Keratinocyte (primary cell): ENCODE measurements at regions not wholly inside any gene's neighbourhood (a gene's known extent, or its start where the extent isn't known, plus 50 kb on each side); places are given as distances from the start of the nearest gene placed in this dataset.

Source experiments
- DNase-seq: peaks from one replicate; pipeline ENCODE4 v3.0.0-alpha.2; 2011; ENCODE audit warnings: low read depth, missing footprints, low spot score
- FAIRE-seq: peaks from 2 replicates; lab custom pipeline; 2011; peaks lifted over from hg19 to GRCh38; lab: Jason Lieb, UNC
- H2AFZ ChIP-seq: 2 replicates; pipeline ENCODE4 v1.6.0; 2012; ENCODE audit warnings: low read length, control low read depth, inconsistent platforms; ENCODE audit not compliant: control insufficient read depth
- H3K27ac ChIP-seq: 2 replicates; pipeline ENCODE4 v1.5.1; 2011; ENCODE audit warnings: low read length; ENCODE audit not compliant: control insufficient read depth, insufficient read depth
- H3K27me3 ChIP-seq: 3 replicates; pipeline ENCODE4 v1.6.0; 2011; ENCODE audit warnings: low read length; ENCODE audit not compliant: control insufficient read depth, insufficient read depth; ENCODE audit errors: extremely low read depth
- H3K36me3 ChIP-seq, 2 experiments: 2 replicates in 1 of 2; 3 replicates in 1 of 2; pipeline ENCODE4 v1.5.1; 2011; ENCODE audit warnings: low read length in 2 of 2, mild to moderate bottlenecking in 1 of 2; ENCODE audit not compliant: control insufficient read depth in 2 of 2, insufficient read depth in 2 of 2; ENCODE audit errors: extremely low read depth in 1 of 2
- H3K4me1 ChIP-seq: 3 replicates; pipeline ENCODE4 v1.5.1; 2011; ENCODE audit warnings: low read length; ENCODE audit not compliant: control insufficient read depth, insufficient read depth; ENCODE audit errors: extremely low read depth
- H3K4me2 ChIP-seq: 3 replicates; pipeline ENCODE4 v1.6.0; 2011; ENCODE audit warnings: low read depth, low read length; ENCODE audit not compliant: control insufficient read depth, insufficient read depth; ENCODE audit errors: extremely low read depth
- H3K4me3 ChIP-seq, 3 experiments: fragments of 200-600 bp in 1 of 3; sonication (generic) in 1 of 3; 2 replicates in 2 of 3; 3 replicates in 1 of 3; pipeline ENCODE4 v1.5.1; 2011 to 2016; ENCODE audit warnings: low read length in 3 of 3, mild to moderate bottlenecking in 3 of 3, control low read depth in 2 of 3, inconsistent platforms in 1 of 3, low read depth in 1 of 3, mixed read lengths in 1 of 3, mixed run types in 1 of 3, moderate library complexity in 1 of 3; ENCODE audit not compliant: control insufficient read depth in 2 of 3, insufficient read depth in 2 of 3; ENCODE audit errors: extremely low read depth in 1 of 3
- H3K79me2 ChIP-seq: 2 replicates; pipeline ENCODE4 v1.6.0; 2012; ENCODE audit warnings: low read length; ENCODE audit not compliant: control insufficient read depth, insufficient read depth
- H3K9ac ChIP-seq: 3 replicates; pipeline ENCODE4 v1.6.0; 2011; ENCODE audit warnings: low read length; ENCODE audit not compliant: control insufficient read depth, insufficient read depth; ENCODE audit errors: extremely low read depth
- H3K9me1 ChIP-seq: 3 replicates; pipeline ENCODE4 v1.6.0; 2011; ENCODE audit warnings: low read length; ENCODE audit not compliant: control insufficient read depth, insufficient read depth; ENCODE audit errors: extremely low read depth
- H3K9me3 ChIP-seq: 2 replicates; pipeline ENCODE4 v1.5.1; 2012; ENCODE audit warnings: low read depth, low read length; ENCODE audit not compliant: control insufficient read depth
- H4K20me1 ChIP-seq: 3 replicates; pipeline ENCODE4 v1.6.0; 2011; ENCODE audit warnings: low read length; ENCODE audit not compliant: control insufficient read depth, insufficient read depth; ENCODE audit errors: extremely low read depth
- EZH2 ChIP-seq: IDR thresholded peaks from one replicate; pipeline ENCODE4 v1.6.1; 2012; ENCODE audit warnings: inconsistent platforms, mild to moderate bottlenecking, low read length, moderate library complexity
- dilution Hi-C: fragments of 300-500 bp; cut with MboI; formaldehyde crosslinking; loops from one replicate; pipeline ENCODE4 v1.7.0; 2020; ENCODE audit warnings: low sequenced_read_pairs; ENCODE audit not compliant: extremely low pct_ligation_motif_present
- TF ChIP-seq, protein P1 (sequence below), 3 experiments: IDR thresholded peaks in 1 of 3; conservative IDR thresholded peaks in 1 of 3; optimal IDR thresholded peaks in 1 of 3; 2 replicates in 2 of 3; 3 replicates in 1 of 3; pipeline versions ENCODE3 to v1.5.1; 2011; ENCODE audit warnings: low read length in 3 of 3, mild to moderate bottlenecking in 3 of 3, moderate library complexity in 2 of 3, control low read depth in 1 of 3, inconsistent platforms in 1 of 3; ENCODE audit not compliant: insufficient read depth in 2 of 3; ENCODE audit errors: extremely low read depth in 1 of 3

DNA sequence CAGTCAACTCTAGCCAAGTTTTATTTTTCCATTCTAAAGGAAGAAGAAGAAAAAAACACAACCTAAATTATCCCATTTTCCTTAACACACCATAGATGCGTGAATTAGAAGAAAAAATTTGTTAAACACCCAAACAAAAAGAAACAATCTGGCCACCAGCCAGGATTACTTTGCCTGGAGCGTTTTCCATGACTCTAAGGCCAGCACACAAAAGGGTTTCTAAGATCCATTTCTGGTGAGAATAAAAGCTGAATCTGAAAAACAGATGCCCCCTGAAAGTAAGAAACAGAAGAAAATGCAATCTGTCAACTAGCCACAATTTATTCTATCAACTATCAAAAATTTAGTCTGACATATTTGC, 267.2 kb upstream of the SULF2 start:
- Histone ChIP-seq H3K27ac (no peak overlapping the region), H4K20me1 (no peaks in the 10 kb centered on the region), H2AFZ (no peak overlapping the region), H3K4me2 (no peak overlapping the region), H3K9me3 (no peaks in the 10 kb centered on the region), H3K79me2 (no peaks in the 10 kb centered on the region), H3K4me1 (peaks cover 10% of the 10 kb centered on the region), H3K4me3 (no peak overlapping the region), H3K36me3 (no peaks in the 10 kb centered on the region), H3K27me3 (peaks cover 8% of the 10 kb centered on the region), H3K9me1 (no peaks in the 10 kb centered on the region), H3K9ac (no peak overlapping the region)
- dilution Hi-C loops = no loop called here
- no peak for DNase-seq
- FAIRE-seq = peak; percentile 44
- no peak for TF ChIP-seq EZH2
- TF ChIP-seq, protein P1, sequence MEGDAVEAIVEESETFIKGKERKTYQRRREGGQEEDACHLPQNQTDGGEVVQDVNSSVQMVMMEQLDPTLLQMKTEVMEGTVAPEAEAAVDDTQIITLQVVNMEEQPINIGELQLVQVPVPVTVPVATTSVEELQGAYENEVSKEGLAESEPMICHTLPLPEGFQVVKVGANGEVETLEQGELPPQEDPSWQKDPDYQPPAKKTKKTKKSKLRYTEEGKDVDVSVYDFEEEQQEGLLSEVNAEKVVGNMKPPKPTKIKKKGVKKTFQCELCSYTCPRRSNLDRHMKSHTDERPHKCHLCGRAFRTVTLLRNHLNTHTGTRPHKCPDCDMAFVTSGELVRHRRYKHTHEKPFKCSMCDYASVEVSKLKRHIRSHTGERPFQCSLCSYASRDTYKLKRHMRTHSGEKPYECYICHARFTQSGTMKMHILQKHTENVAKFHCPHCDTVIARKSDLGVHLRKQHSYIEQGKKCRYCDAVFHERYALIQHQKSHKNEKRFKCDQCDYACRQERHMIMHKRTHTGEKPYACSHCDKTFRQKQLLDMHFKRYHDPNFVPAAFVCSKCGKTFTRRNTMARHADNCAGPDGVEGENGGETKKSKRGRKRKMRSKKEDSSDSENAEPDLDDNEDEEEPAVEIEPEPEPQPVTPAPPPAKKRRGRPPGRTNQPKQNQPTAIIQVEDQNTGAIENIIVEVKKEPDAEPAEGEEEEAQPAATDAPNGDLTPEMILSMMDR (optimal IDR thresholded peaks at IDR 0.05 in 1 of 3, IDR thresholded peaks at IDR 0.05 in 1 of 3, conservative IDR thresholded peaks at IDR 0.05 in 1 of 3; ENCODE audit: extremely low read depth in 1 of 3, insufficient read depth in 2 of 3, low read length in 3 of 3) = no peak

GRCh38 chr20:48051794-48052474, 266.7 kb upstream of the SULF2 start:
- H3K9me3 ChIP-seq = no peaks in the 10 kb centered on the region
- no peak overlapping the region for H3K27ac ChIP-seq
- FAIRE-seq (peak; percentile 84), DNase-seq (no peak)
- H3K36me3 ChIP-seq = no peaks in the 10 kb centered on the region
- H3K4me1 ChIP-seq = peaks cover 10% of the 10 kb centered on the region
- no peak overlapping the region for H3K4me3 ChIP-seq
- H2AFZ ChIP-seq = no peak overlapping the region
- no peak overlapping the region for H3K9ac ChIP-seq
- H3K9me1 ChIP-seq = no peaks in the 10 kb centered on the region
- H3K4me2 ChIP-seq = peak overlapping the region; percentile 33
- dilution Hi-C loops = no loop called here
- H4K20me1 ChIP-seq = no peaks in the 10 kb centered on the region
- H3K27me3 ChIP-seq = peaks cover 8% of the 10 kb centered on the region
- no peaks in the 10 kb centered on the region for H3K79me2 ChIP-seq
- no peak for TF ChIP-seq EZH2
- TF ChIP-seq, protein P1 (optimal IDR thresholded peaks at IDR 0.05 in 1 of 3, IDR thresholded peaks at IDR 0.05 in 1 of 3, conservative IDR thresholded peaks at IDR 0.05 in 1 of 3; ENCODE audit: extremely low read depth in 1 of 3, insufficient read depth in 2 of 3, low read length in 3 of 3) = no peak
